ENCODE measurements at regions not wholly inside any gene's neighbourhood (a gene's known extent, or its start where the extent isn't known, plus 50 kb on each side); places are given as distances from the start of the nearest gene placed in this dataset.

GRCh38 chr12:107634530-107634929 is 51.1 kb upstream of the PWP1 start:
- no peak for TF ChIP-seq CTCF (conservative IDR thresholded peaks at IDR 0.05; ENCODE audit: low read depth, low read length)
- TF ChIP-seq EZH2phosphoT487 (IDR thresholded peaks at IDR 0.05; ENCODE audit: borderline replicate concordance, low read length): no peak
- TF ChIP-seq EZH2 (IDR thresholded peaks at IDR 0.05; ENCODE audit: low read length, unreplicated experiment): no peak

All from PC-3 (cell line).